ENCODE measurements at regions not wholly inside any gene's neighbourhood (a gene's known extent, or its start where the extent isn't known, plus 50 kb on each side); places are given as distances from the start of the nearest gene placed in this dataset.

- no peak for DNase-seq (ENCODE audit: low read depth, low spot score)
- Histone ChIP-seq H3K9me3 (ENCODE audit: control insufficient read depth, insufficient read depth, low read length) (no peaks in the 10 kb centered on the region), H3K27me3 (ENCODE audit: control insufficient read depth, insufficient read depth, low read length) (no peaks in the 10 kb centered on the region), H3K27ac (ENCODE audit: low read depth, low read length) (no peak overlapping the region), H3K4me3 (ENCODE audit: low read depth, low read length) (no peak overlapping the region)
- CTCF ChIA-PET = interaction anchor here (1.0 kb wide), 1 partner anchor 34 kb away, joined by 3 read pairs; no protein-coding TSS in a partner anchor
- POLR2A ChIA-PET = interaction anchor here (0.7 to 1.0 kb wide), 2 partner anchors 14 to 76 kb away, joined by 3 read pairs; no protein-coding TSS in a partner anchor
- TF ChIP-seq CTCF (IDR thresholded peaks at IDR 0.05; ENCODE audit: low read depth, low read length) = no peak
These were observed 67.3 kb upstream of the STK38L start for GRCh38 chr12:27176765-27177164.

GRCh38 chr12:27177706-27178105 is 66.4 kb upstream of the STK38L start:
- no peak for DNase-seq (ENCODE audit: low read depth, low spot score)
- TF ChIP-seq CTCF (IDR thresholded peaks at IDR 0.05; ENCODE audit: low read depth, low read length) = no peak
- CTCF ChIA-PET = no interaction called here
- Histone ChIP-seq H3K9me3 (ENCODE audit: control insufficient read depth, insufficient read depth, low read length) (no peaks in the 10 kb centered on the region), H3K27me3 (ENCODE audit: control insufficient read depth, insufficient read depth, low read length) (no peaks in the 10 kb centered on the region), H3K27ac (ENCODE audit: low read depth, low read length) (no peak overlapping the region), H3K4me3 (ENCODE audit: low read depth, low read length) (no peak overlapping the region)
- POLR2A ChIA-PET = interaction anchor here (1.0 kb wide), 1 partner anchor 13 kb away, joined by 3 read pairs; no protein-coding TSS in a partner anchor

GRCh38 chr12:27178255-27178654 is 65.8 kb upstream of the STK38L start:
- Histone ChIP-seq H3K27ac (ENCODE audit: low read depth, low read length) (no peak overlapping the region), H3K27me3 (ENCODE audit: control insufficient read depth, insufficient read depth, low read length) (no peaks in the 10 kb centered on the region), H3K4me3 (ENCODE audit: low read depth, low read length) (no peak overlapping the region), H3K9me3 (ENCODE audit: control insufficient read depth, insufficient read depth, low read length) (no peaks in the 10 kb centered on the region)
- no peak for DNase-seq (ENCODE audit: low read depth, low spot score)
- ChIA-PET CTCF (no interaction called here), POLR2A (interaction anchor here (0.6 kb wide), 1 partner anchor 139 kb away, joined by 4 read pairs; no protein-coding TSS in a partner anchor)
- TF ChIP-seq CTCF (IDR thresholded peaks at IDR 0.05; ENCODE audit: low read depth, low read length) = no peak

GRCh38 chr12:27178723-27179399 is 65.2 kb upstream of the STK38L start:
- ChIA-PET POLR2A (interaction anchor here (0.6 to 2.1 kb wide), 3 partner anchors 12 to 140 kb away, joined by 4 to 14 read pairs (median 4); no protein-coding TSS in a partner anchor), CTCF (no interaction called here)
- no peaks in the 10 kb centered on the region for H3K27me3 ChIP-seq (ENCODE audit: control insufficient read depth, insufficient read depth, low read length)
- no peak overlapping the region for H3K27ac ChIP-seq (ENCODE audit: low read depth, low read length)
- TF ChIP-seq CTCF (IDR thresholded peaks at IDR 0.05; ENCODE audit: low read depth, low read length) = no peak
- no peak overlapping the region for H3K4me3 ChIP-seq (ENCODE audit: low read depth, low read length)
- no peaks in the 10 kb centered on the region for H3K9me3 ChIP-seq (ENCODE audit: control insufficient read depth, insufficient read depth, low read length)
- no peak for DNase-seq (ENCODE audit: low read depth, low spot score)

Data from AG04450 (cell line).